ENCODE measurements at regions not wholly inside any gene's neighbourhood (a gene's known extent, or its start where the extent isn't known, plus 50 kb on each side); places are given as distances from the start of the nearest gene placed in this dataset.

GRCh38 chr5:167152561-167152960 is 1138.9 kb upstream of the WWC1 start:
- no peak for DNase-seq (ENCODE audit: extremely low read depth, low read depth)
- TF ChIP-seq CTCF (IDR thresholded peaks at IDR 0.05; ENCODE audit: low read depth, low read length) = no peak

GRCh38 chr5:167155387-167156005 is 1135.9 kb upstream of the WWC1 start:
- TF ChIP-seq CTCF (IDR thresholded peaks at IDR 0.05; ENCODE audit: low read depth, low read length) = no peak
- no peak for DNase-seq (ENCODE audit: extremely low read depth, low read depth)

GRCh38 chr5:167156446-167156845 is 1135.0 kb upstream of the WWC1 start:
- no peak for DNase-seq (ENCODE audit: extremely low read depth, low read depth)
- TF ChIP-seq CTCF (IDR thresholded peaks at IDR 0.05; ENCODE audit: low read depth, low read length) = no peak

- no peak for TF ChIP-seq CTCF (IDR thresholded peaks at IDR 0.05; ENCODE audit: low read depth, low read length)
- no peak for DNase-seq (ENCODE audit: extremely low read depth, low read depth)
Observed at GRCh38 chr5:167158588-167158987, 1132.9 kb upstream of the WWC1 start.

- no peak for TF ChIP-seq CTCF (IDR thresholded peaks at IDR 0.05; ENCODE audit: low read depth, low read length)
- DNase-seq (ENCODE audit: extremely low read depth, low read depth) = no peak
Observed at GRCh38 chr5:167160388-167160787, 1131.1 kb upstream of the WWC1 start.

GRCh38 chr5:167166696-167167095 is 1124.7 kb upstream of the WWC1 start:
- TF ChIP-seq CTCF (IDR thresholded peaks at IDR 0.05; ENCODE audit: low read depth, low read length) = no peak
- DNase-seq (ENCODE audit: extremely low read depth, low read depth) = no peak

- no peak for TF ChIP-seq CTCF (IDR thresholded peaks at IDR 0.05; ENCODE audit: low read depth, low read length)
- no peak for DNase-seq (ENCODE audit: extremely low read depth, low read depth)
Observed at GRCh38 chr5:167167191-167167795, 1124.2 kb upstream of the WWC1 start.
